Iris pigment epithelial cell (primary cell): ENCODE measurements at regions not wholly inside any gene's neighbourhood (a gene's known extent, or its start where the extent isn't known, plus 50 kb on each side); places are given as distances from the start of the nearest gene placed in this dataset.

Source experiments
- DNase-seq: peaks from one replicate; pipeline ENCODE4 v3.0.0-alpha.2; 2011; ENCODE audit warnings: low read depth

DNA sequence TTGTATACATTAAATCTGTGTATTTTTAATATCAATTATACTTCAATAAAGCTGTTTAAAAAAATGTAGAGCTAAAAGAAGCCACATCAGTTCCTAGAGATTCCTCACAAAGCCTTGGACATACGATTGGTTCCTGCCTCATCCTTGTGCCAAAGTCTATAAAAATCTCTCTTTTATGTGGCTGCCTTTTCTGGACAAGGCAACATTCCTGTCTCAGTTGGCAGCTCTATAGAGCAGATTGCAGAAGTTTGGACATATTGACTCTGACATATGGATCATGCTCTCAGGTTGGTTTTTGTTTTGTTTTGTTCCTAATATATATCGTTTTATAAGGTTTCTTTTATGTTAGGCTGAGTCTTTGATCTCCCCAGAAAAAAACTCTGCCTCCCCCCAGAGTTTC is 148.9 kb downstream of the MAFB start:
- no peak for DNase-seq

DNA sequence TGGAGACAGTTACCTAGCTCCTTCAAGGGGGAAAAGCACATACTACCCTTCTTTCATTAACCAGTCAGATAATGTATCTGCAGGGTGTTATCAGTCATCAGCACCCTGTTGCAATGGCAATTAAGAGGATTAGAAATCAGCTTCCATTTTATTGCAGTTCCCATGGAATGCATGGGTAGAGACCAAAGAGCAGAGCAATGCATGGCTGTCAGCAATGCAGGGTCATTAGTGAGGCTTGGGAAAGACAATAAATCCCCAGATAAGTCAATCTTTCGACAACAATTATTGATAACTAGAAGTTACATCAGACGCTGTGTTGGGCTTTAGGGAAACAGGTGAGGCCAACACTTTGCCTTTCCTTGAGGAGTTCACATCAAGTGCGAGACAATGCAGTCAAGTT is 150.9 kb downstream of the MAFB start:
- DNase-seq, result no peak

- DNase-seq, result peak; percentile 4
Observed at GRCh38 chr20:40536808-40537207, 152.2 kb downstream of the MAFB start.

GRCh38 chr20:40535816-40536215 is 153.2 kb downstream of the MAFB start:
- DNase-seq, result no peak

DNA sequence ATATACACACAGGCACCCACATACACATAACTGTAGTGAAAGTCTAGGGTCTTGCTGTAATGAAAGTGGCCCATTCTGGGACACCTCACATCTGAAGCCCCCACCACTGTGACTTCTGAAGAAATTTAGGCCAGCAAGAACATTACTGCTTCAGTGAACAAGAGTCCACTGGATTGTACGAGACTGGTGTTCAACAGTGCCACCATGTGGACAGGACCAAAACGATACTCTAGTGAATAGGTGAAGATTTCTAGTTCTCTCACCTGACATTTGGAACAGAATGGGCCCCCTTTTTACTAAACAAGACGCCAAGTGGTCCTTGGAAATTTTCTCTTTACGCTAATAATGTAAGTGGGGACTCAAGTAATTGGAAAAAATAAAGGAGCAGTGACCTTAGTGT is 156.9 kb downstream of the MAFB start:
- peak; percentile 12 for DNase-seq

DNA sequence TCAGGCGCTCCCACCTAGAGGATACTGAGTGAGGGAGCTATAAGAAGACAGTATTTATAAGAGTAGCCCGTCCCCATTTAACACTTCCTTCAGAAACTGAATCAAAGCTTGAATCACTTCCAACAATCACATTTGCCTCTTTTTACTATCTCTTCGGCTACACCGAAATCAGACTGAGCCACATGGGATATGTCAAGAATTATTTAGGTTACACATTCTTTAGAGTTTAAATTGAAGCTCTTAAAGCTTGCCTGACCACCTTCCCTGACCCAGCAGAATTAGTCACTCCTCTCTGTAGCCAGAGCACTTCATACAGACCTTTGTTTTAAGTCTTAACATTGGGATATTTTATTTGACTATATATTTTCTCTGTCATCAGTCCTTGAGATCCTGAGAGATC is 163.7 kb downstream of the MAFB start:
- DNase-seq, result peak; percentile 51

DNA sequence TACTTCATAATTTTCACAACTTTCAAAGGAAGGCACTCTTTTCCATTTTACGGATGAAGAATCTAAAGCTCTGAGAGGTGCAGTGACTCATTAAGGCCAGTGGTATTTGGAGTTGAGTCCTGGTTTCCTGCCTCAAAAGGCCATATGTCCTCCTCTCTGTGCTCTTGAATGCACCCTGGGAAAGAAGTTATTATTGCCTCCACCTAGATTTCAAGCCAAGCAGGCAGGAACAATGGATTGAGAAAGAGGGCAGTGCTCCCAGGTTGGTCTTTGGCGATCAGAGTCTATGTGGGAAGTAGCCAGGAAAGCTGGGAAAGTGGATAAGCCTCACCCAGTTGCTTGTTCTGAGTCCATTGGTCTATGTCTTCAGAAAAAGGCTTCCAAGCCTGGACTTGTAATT is 165.0 kb downstream of the MAFB start:
- peak; percentile 25 for DNase-seq

GRCh38 chr20:40522405-40522804 is 166.6 kb downstream of the MAFB start:
- no peak for DNase-seq

GRCh38 chr20:40521962-40522361 is 167.1 kb downstream of the MAFB start:
- no peak for DNase-seq

- DNase-seq, result no peak
Observed at GRCh38 chr20:40519918-40520317, 169.1 kb downstream of the MAFB start.

DNA sequence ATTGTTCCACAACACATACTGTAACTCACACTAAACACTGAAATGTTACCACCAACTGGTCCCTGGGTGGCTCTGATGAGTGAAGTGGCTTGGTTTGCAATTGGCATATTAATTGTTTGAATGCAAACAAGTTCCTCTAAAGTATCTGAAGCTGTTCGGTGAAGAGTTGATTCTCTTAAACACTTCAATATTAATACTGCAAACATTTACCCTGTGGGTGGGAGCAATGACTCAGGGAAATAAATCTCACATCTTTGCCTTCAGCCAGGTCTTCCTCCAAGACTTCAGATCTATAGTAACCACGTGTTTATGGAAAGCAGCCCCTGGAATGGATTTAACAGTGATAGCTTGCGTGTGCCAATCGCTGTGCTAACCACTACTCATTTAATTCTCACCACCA is 176.0 kb downstream of the MAFB start:
- DNase-seq, result no peak

GRCh38 chr20:40512591-40512990 is 176.4 kb downstream of the MAFB start:
- DNase-seq, result no peak

GRCh38 chr20:40511478-40511877 is 177.6 kb downstream of the MAFB start:
- no peak for DNase-seq

DNA sequence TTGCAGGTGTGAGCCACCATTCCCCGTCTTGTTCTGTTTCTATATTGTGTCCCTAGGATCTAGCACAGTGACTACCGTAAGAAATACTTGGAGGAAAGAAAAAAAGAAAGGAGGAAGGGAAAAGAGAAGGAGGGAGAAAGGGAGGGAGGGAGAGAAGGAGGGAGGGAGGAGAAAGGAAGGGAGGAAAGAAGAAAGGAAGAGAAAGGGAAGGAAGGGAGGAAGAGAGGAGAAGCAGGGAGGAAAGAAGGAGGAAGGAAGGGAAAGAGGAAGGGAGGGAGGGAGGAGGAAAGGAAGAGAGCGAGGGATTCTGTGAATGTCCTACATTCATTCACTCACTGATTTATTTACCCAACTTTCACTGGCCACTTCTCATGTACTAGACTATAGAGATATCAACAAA is 178.4 kb downstream of the MAFB start:
- no peak for DNase-seq

GRCh38 chr20:40508821-40509220 is 180.2 kb downstream of the MAFB start:
- peak; percentile 28 for DNase-seq

DNA sequence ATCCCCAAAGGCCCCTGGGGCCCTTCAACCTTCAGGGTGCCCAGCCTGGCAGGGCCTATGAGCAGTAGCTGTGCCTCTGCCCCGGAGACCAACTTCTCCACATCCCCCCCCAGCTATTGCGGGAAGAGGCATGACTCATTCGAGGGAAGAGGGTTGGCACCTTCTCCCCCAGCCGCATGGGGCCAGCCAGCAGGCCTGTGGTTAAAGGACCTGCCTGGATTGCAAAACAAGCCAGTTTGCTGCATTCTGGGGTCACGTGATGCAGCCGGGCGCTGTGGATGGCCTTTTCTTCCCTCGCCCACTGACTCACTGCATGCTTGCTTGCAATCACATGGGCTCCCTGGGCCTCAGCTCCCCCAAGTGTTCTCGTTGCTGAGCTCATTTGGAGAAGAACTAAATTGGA is 182.5 kb downstream of the MAFB start:
- DNase-seq, result peak; percentile 98

DNA sequence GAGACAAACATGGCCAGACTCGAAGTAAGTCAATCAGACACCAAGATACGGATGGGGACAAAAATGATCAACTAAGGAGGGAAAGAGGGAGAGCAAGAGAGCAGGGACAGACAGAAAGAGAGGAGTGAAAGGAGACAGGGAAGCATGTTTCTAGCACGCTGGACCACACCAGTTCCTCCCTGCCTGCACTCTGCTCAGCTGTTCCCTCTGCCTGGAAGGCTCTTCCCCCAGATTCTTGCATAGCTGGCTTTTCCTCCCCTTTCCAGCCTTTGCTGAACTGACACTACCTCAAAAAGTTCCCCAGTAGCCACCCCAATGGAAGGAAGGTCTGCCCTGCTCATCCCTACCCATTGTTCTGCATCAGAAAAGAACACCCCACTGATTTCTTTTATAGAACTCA is 185.9 kb downstream of the MAFB start:
- no peak for DNase-seq

GRCh38 chr20:40502576-40502975 is 186.5 kb downstream of the MAFB start:
- DNase-seq, result no peak

DNA sequence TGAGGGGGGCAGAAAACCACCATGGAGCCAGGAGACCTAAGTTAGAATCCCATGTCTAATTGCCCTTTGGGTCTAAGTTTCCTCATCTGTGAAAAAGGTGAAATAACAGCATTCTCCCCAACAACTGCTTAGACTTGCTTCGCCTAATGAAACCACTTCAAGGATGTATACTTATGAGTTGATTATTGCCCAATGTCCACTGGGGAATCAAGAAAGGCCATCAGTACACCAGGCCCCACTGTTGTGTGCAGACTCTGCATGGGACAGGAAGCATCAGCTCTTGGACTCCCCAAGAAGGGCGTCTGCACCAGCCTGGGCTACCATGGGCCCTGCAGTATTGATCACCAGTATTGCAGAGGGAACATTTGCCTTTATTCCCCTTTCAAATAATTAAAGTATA is 189.6 kb downstream of the MAFB start:
- DNase-seq, result no peak

- peak; percentile 34 for DNase-seq
Observed at GRCh38 chr20:40497899-40498691, 190.9 kb downstream of the MAFB start.

GRCh38 chr20:40495956-40496355 is 193.1 kb downstream of the MAFB start:
- DNase-seq, result no peak

DNA sequence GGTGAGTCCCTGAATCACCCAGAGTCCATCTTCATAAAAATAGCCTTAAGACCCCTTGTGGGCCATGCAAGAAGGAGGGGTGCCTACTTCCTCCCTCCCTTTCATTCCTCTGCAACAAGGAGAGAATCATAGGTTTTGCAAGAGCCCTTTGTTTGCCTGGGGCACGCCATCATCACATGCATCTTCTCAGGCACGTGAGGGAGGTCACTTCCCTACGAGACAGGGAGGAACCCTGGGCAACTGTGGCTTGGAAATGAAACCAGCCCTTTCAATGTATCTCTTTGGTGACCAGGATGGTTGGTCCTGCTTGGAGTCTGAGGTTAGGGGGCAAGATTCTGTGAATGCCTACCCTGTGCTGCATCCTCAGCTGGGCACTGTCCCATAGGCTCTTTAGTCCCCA is 194.8 kb downstream of the MAFB start:
- DNase-seq, result no peak

DNA sequence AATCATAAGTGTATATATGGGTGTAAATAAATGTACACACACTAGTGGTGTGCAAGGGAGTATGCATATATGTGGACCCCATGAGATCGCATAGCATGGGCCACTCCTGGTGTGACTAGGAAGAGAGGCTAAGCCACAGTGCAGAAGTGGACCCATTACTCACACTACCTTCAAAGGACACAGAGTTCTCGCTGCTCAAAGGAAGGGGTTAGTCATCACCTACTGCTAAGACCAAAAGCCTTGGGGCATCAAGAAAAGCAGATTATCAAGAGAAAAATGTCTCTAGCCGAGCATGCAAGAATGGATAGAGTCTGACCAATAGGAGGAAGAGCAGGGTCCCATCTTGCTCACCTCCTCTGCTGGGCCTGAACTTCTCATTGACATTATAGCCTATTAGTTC is 195.5 kb downstream of the MAFB start:
- DNase-seq, result peak; percentile 76

- DNase-seq, result peak; percentile 81
Observed at GRCh38 chr20:40493071-40493470, 196.0 kb downstream of the MAFB start.
